ENCODE measurements at regions not wholly inside any gene's neighbourhood (a gene's known extent, or its start where the extent isn't known, plus 50 kb on each side); places are given as distances from the start of the nearest gene placed in this dataset.
"Not testable (repeated sequence)": the region's sequence is repeated elsewhere in the genome, so short reads cannot be mapped to it uniquely, and the experiment has no call there.

DNA sequence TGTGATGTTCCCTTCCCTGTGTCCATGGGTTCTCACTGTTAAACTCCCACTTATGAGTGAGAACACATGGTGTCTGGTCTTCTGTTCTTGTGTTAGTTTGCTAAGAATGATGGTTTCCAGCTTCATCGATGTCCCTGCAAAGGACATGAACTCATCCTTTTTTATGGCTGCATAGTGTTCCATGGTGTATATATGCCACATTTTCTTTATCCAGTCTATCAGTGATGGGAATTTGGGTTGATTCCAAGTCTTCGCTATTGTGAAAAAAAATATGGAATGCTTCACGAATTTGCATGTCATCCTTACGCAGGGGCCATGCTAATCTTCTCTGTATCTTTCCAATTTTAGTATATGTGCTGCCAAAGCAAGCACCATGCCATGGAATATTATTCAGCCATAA is 75.4 kb downstream of the TMEM130 start:
- TF ChIP-seq, protein P1, sequence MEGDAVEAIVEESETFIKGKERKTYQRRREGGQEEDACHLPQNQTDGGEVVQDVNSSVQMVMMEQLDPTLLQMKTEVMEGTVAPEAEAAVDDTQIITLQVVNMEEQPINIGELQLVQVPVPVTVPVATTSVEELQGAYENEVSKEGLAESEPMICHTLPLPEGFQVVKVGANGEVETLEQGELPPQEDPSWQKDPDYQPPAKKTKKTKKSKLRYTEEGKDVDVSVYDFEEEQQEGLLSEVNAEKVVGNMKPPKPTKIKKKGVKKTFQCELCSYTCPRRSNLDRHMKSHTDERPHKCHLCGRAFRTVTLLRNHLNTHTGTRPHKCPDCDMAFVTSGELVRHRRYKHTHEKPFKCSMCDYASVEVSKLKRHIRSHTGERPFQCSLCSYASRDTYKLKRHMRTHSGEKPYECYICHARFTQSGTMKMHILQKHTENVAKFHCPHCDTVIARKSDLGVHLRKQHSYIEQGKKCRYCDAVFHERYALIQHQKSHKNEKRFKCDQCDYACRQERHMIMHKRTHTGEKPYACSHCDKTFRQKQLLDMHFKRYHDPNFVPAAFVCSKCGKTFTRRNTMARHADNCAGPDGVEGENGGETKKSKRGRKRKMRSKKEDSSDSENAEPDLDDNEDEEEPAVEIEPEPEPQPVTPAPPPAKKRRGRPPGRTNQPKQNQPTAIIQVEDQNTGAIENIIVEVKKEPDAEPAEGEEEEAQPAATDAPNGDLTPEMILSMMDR (IDR thresholded peaks at IDR 0.05; ENCODE audit: borderline replicate concordance, extremely low read depth, low read length, poor library complexity, severe bottlenecking): not testable (repeated sequence)
- TF ChIP-seq EZH2 (IDR thresholded peaks at IDR 0.05; ENCODE audit: borderline replicate concordance, low read depth, low read length, severe bottlenecking): not testable (repeated sequence)
